H1 (cell line): ENCODE measurements at regions not wholly inside any gene's neighbourhood (a gene's known extent, or its start where the extent isn't known, plus 50 kb on each side); places are given as distances from the start of the nearest gene placed in this dataset.

Experiments
- ASH2L ChIP-seq: fragments of 200-600, 300-600 bp; sonication (generic); IDR thresholded peaks from one replicate; pipeline ENCODE4 v1.7.1; 2017; ENCODE audit warnings: low read length
- CEBPB ChIP-seq: IDR thresholded peaks from 2 replicates; pipeline ENCODE4 v1.6.1; 2012; ENCODE audit warnings: low read depth, low read length
- CHD1 ChIP-seq: IDR thresholded peaks from 2 replicates; pipeline ENCODE4 v1.6.1; 2012; ENCODE audit warnings: low read depth, low read length, improper control_type of control experiment
- CREB1 ChIP-seq: IDR thresholded peaks from 2 replicates; pipeline ENCODE4 v1.6.1; 2012; ENCODE audit warnings: inconsistent platforms
- EZH2 ChIP-seq: fragments of 200-600 bp; sonication (generic); IDR thresholded peaks from 2 replicates; pipeline ENCODE4 v1.7.1; 2012; ENCODE audit warnings: low read depth, mild to moderate bottlenecking, moderate library complexity, low read length, inconsistent platforms; ENCODE audit not compliant: severe bottlenecking
- KDM1A ChIP-seq: fragments of 200-600, 300-600 bp; sonication (generic); IDR thresholded peaks from 2 replicates; pipeline ENCODE4 v1.7.1; 2016; ENCODE audit warnings: mild to moderate bottlenecking, low read length, borderline replicate concordance
- POLR2A ChIP-seq, 2 experiments: IDR thresholded peaks; 1 replicate in 1 of 2; 2 replicates in 1 of 2; pipeline ENCODE4 v1.6.1; 2011; ENCODE audit warnings: low read depth in 2 of 2, low read length in 2 of 2, mild to moderate bottlenecking in 2 of 2; ENCODE audit errors: control extremely low read depth in 1 of 2
- RFX5 ChIP-seq: IDR thresholded peaks from 2 replicates; pipeline ENCODE4 v1.6.1; 2011; ENCODE audit warnings: low read depth, low read length, improper control_type of control experiment, borderline replicate concordance
- TAF1 ChIP-seq: IDR thresholded peaks from 2 replicates; pipeline ENCODE4 v1.6.1; 2011; ENCODE audit warnings: mild to moderate bottlenecking, low read depth, low read length
- TBP ChIP-seq: IDR thresholded peaks from 2 replicates; pipeline ENCODE4 v1.6.1; 2011; ENCODE audit warnings: low read depth, low read length, improper control_type of control experiment
- TF ChIP-seq, protein P1 (sequence below), 3 experiments: IDR thresholded peaks; 1 replicate in 2 of 3; 2 replicates in 1 of 3; pipeline versions ENCODE4 v1.5.1 to v1.6.1; 2011; ENCODE audit warnings: low read length in 3 of 3, mild to moderate bottlenecking in 3 of 3, inconsistent platforms in 2 of 3, low read depth in 1 of 3, moderate library complexity in 1 of 3; ENCODE audit not compliant: insufficient read depth in 1 of 3; ENCODE audit errors: control extremely low read depth in 1 of 3
- TF ChIP-seq, protein P2 (sequence below): IDR thresholded peaks from 2 replicates; pipeline ENCODE4 v1.6.1; 2012; ENCODE audit warnings: inconsistent platforms

DNA sequence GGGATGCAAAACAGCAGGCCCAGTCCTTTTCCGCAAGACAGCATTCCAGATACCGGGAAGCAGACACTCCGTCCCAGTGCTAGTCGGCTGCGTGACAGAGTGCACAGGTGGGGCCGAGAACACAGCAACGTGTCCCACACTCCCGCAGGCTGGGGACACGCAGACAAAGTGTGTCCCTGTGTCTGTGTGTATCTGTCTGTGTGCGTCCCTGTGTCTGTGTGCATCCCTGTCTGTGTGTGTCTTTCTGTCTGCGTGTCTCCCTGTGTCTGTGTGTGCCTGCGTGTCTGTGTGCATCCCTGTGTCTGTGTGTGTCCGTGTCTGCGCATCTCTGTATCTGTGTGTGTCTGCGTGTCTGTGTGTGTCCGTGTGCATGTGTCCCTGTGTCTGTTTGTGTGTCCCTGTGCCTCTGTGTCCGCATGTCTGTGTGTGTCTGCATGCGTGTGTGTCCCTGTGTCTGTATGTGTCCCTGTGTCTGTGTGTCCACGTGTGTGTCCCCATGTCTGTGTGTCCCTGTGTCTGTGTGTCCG, 137.0 kb downstream of the MRPL36 start:
- TF ChIP-seq TAF1 = no peak
- TF ChIP-seq, protein P1, sequence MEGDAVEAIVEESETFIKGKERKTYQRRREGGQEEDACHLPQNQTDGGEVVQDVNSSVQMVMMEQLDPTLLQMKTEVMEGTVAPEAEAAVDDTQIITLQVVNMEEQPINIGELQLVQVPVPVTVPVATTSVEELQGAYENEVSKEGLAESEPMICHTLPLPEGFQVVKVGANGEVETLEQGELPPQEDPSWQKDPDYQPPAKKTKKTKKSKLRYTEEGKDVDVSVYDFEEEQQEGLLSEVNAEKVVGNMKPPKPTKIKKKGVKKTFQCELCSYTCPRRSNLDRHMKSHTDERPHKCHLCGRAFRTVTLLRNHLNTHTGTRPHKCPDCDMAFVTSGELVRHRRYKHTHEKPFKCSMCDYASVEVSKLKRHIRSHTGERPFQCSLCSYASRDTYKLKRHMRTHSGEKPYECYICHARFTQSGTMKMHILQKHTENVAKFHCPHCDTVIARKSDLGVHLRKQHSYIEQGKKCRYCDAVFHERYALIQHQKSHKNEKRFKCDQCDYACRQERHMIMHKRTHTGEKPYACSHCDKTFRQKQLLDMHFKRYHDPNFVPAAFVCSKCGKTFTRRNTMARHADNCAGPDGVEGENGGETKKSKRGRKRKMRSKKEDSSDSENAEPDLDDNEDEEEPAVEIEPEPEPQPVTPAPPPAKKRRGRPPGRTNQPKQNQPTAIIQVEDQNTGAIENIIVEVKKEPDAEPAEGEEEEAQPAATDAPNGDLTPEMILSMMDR (IDR thresholded peaks at IDR 0.05; ENCODE audit: control extremely low read depth in 1 of 3, insufficient read depth in 1 of 3, low read depth in 1 of 3, low read length in 3 of 3) = no peak
- no peak for TF ChIP-seq EZH2
- TF ChIP-seq, protein P2, sequence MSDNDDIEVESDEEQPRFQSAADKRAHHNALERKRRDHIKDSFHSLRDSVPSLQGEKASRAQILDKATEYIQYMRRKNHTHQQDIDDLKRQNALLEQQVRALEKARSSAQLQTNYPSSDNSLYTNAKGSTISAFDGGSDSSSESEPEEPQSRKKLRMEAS = no peak
- no peak for TF ChIP-seq KDM1A
- TF ChIP-seq CHD1 = no peak
- no peak for TF ChIP-seq CEBPB
- no peak for TF ChIP-seq POLR2A (IDR thresholded peaks at IDR 0.05; ENCODE audit: control extremely low read depth in 1 of 2, low read depth in 2 of 2, low read length in 2 of 2)
- TF ChIP-seq TBP = no peak
- no peak for TF ChIP-seq RFX5
- TF ChIP-seq CREB1 = no peak
- no peak for TF ChIP-seq ASH2L
